IMR-90 (cell line): ENCODE measurements at regions not wholly inside any gene's neighbourhood (a gene's known extent, or its start where the extent isn't known, plus 50 kb on each side); places are given as distances from the start of the nearest gene placed in this dataset.

Experiments used
- ATAC-seq: fragments of 200-7000 bp; cut with Tn5 transposase; 2 replicates; pipeline ENCODE4 v1.9.1; 2020; ENCODE audit warnings: low read depth, mild to moderate bottlenecking, moderate library complexity
- BruUV-seq: library from RNA; stranded (reverse); fragments of 400-500 nt; replicated peaks from 2 replicates; lab custom pipeline; 2021; lab: Mats Ljungman, UMichigan
- CTCF ChIA-PET: fragments of 300-600 bp; formaldehyde crosslinking; extraction: SDS; loops from one replicate; lab custom pipeline; 2021; ENCODE audit warnings: antibody characterized with exemption; lab: Yijun Ruan, JAX
- POLR2A ChIA-PET: fragments of 300-600 bp; sonication (Branson Sonifier 250); formaldehyde crosslinking; loops from one replicate; lab custom pipeline; 2022; ENCODE audit warnings: antibody characterized with exemption; ENCODE audit not compliant: unreplicated experiment; lab: Charles Lee
- DNase-seq: peaks from one replicate; pipeline ENCODE4 v3.0.0; 2013
- H2AFZ ChIP-seq: replicated peaks from 2 replicates; pipeline ENCODE3; 2013; ENCODE audit warnings: low read length, mild to moderate bottlenecking; ENCODE audit not compliant: poor library complexity
- H2AK5ac ChIP-seq: 2 replicates; pipeline ENCODE4 v1.6.1; 2013; ENCODE audit warnings: low read depth, low read length, inconsistent platforms
- H2AK9ac ChIP-seq: replicated peaks from 2 replicates; pipeline ENCODE3; 2013; ENCODE audit warnings: mild to moderate bottlenecking, low read depth, low read length, moderate library complexity; ENCODE audit not compliant: poor library complexity
- H2BK120ac ChIP-seq: 2 replicates; pipeline ENCODE4 v1.6.1; 2013; ENCODE audit warnings: low read depth, low read length, inconsistent platforms
- H2BK15ac ChIP-seq: 3 replicates; pipeline ENCODE4 v1.6.1; 2013; ENCODE audit warnings: low read depth, low read length, inconsistent platforms
- H2BK20ac ChIP-seq: 2 replicates; pipeline ENCODE4 v1.6.1; 2013; ENCODE audit warnings: low read depth, mild to moderate bottlenecking, inconsistent platforms, low read length, moderate library complexity
- H2BK5ac ChIP-seq: 2 replicates; pipeline ENCODE4 v1.6.1; 2013; ENCODE audit warnings: mild to moderate bottlenecking, low read depth, low read length, inconsistent platforms; ENCODE audit not compliant: poor library complexity, severe bottlenecking
- H3K14ac ChIP-seq: replicated peaks from 2 replicates; pipeline ENCODE4 v1.6.1; 2013; ENCODE audit warnings: low read depth, low read length, inconsistent platforms
- H3K18ac ChIP-seq: 2 replicates; pipeline ENCODE4 v1.6.1; 2013; ENCODE audit warnings: low read depth, low read length, control low read depth
- H3K23ac ChIP-seq: 2 replicates; pipeline ENCODE4 v1.6.1; 2013; ENCODE audit warnings: low read depth, low read length, inconsistent platforms
- H3K27ac ChIP-seq: 2 replicates; pipeline ENCODE4 v1.5.1; 2013; ENCODE audit warnings: mild to moderate bottlenecking, control low read depth, low read length; ENCODE audit not compliant: insufficient read depth
- H3K27me3 ChIP-seq: 2 replicates; pipeline ENCODE4 v1.6.1; 2013; ENCODE audit warnings: low read length; ENCODE audit not compliant: control insufficient read depth, insufficient read depth
- H3K36me3 ChIP-seq: 2 replicates; pipeline ENCODE4 v1.6.1; 2013; ENCODE audit warnings: low read length, mixed read lengths; ENCODE audit not compliant: control insufficient read depth, insufficient read depth
- H3K4ac ChIP-seq: 2 replicates; pipeline ENCODE4 v1.6.1; 2013; ENCODE audit warnings: low read depth, low read length, inconsistent platforms
- H3K4me1 ChIP-seq: 2 replicates; pipeline ENCODE4 v1.6.1; 2013; ENCODE audit warnings: low read length, mixed read lengths; ENCODE audit not compliant: control insufficient read depth, insufficient read depth
- H3K4me2 ChIP-seq: 2 replicates; pipeline ENCODE4 v1.6.1; 2013; ENCODE audit warnings: low read depth, mild to moderate bottlenecking, control low read depth, low read length, moderate library complexity
- H3K4me3 ChIP-seq: 2 replicates; pipeline ENCODE4 v1.5.1; 2013; ENCODE audit warnings: low read depth, mild to moderate bottlenecking, control low read depth, low read length, moderate library complexity; ENCODE audit not compliant: insufficient read depth
- H3K56ac ChIP-seq: 2 replicates; pipeline ENCODE4 v1.6.1; 2013; ENCODE audit warnings: low read length, inconsistent platforms; ENCODE audit not compliant: insufficient read depth; ENCODE audit errors: extremely low read depth
- H3K79me1 ChIP-seq, 2 experiments: 2 replicates each; pipeline ENCODE4 v1.6.1; 2013; ENCODE audit warnings: low read length in 2 of 2, inconsistent platforms in 1 of 2, low read depth in 1 of 2
- H3K9ac ChIP-seq: 2 replicates; pipeline ENCODE4 v1.6.1; 2013; ENCODE audit warnings: low read depth, low read length, control low read depth
- H3K9me1 ChIP-seq: 2 replicates; pipeline ENCODE4 v1.6.1; 2013; ENCODE audit warnings: low read length, inconsistent platforms; ENCODE audit not compliant: insufficient read depth
- H3K9me3 ChIP-seq: 2 replicates; pipeline ENCODE4 v1.6.1; 2013; ENCODE audit warnings: low read length; ENCODE audit not compliant: control insufficient read depth, insufficient read depth
- H4K20me1 ChIP-seq: 2 replicates; pipeline ENCODE4 v1.6.1; 2013; ENCODE audit warnings: low read length, inconsistent platforms; ENCODE audit not compliant: insufficient read depth
- H4K5ac ChIP-seq: 2 replicates; pipeline ENCODE4 v1.6.1; 2013; ENCODE audit warnings: mild to moderate bottlenecking, low read depth, low read length, control low read depth
- H4K8ac ChIP-seq, 2 experiments: 2 replicates each; pipeline ENCODE4 v1.6.1; 2013; ENCODE audit warnings: low read depth in 2 of 2, low read length in 2 of 2, control low read depth in 1 of 2, inconsistent platforms in 1 of 2
- H4K91ac ChIP-seq: 2 replicates; pipeline ENCODE4 v1.6.1; 2013; ENCODE audit warnings: low read depth, low read length, inconsistent platforms; ENCODE audit not compliant: insufficient read depth
- CEBPB ChIP-seq: IDR thresholded peaks from 2 replicates; pipeline ENCODE4 v1.6.1; 2012; ENCODE audit warnings: low read depth, low read length, improper control_type of control experiment
- USF2 ChIP-seq: fragments of 150-350 bp; IDR thresholded peaks from 2 replicates; pipeline ENCODE4 v1.6.1; 2017; ENCODE audit warnings: mild to moderate bottlenecking, antibody characterized with exemption, low read length, low read depth
- WGBS, 2 experiments: methylation state at CpG; one replicate each; pipeline versions ENCODE4 v1.1.5 to v1.1.7; 2013; ENCODE audit warnings: missing lambda C conversion rate in 2 of 2; ENCODE audit not compliant: insufficient read length in 1 of 2; ENCODE audit errors: extremely low coverage in 2 of 2; 5-methylcytosine and 5-hydroxymethylcytosine counted together
- dilution Hi-C: fragments of 300-500 bp; cut with HindIII; formaldehyde crosslinking; loops from one replicate; pipeline ENCODE4 v1.14.3; 2018; ENCODE audit warnings: low sequenced_read_pairs; ENCODE audit not compliant: unreplicated experiment
- in situ Hi-C: fragments of 300-500 bp; cut with MboI; formaldehyde crosslinking; loops from 3 replicates; pipeline ENCODE4 v1.14.3; 2019; ENCODE audit warnings: low sequenced_read_pairs, inconsistent platforms, mixed read lengths
- intact Hi-C: fragments of 100-400 bp; cut with micrococcal nuclease; formaldehyde crosslinking; loops from 2 replicates; pipeline ENCODE4 v1.10.0; 2022

GRCh38 chr4:175339100-175339707, 421.0 kb downstream of the ADAM29 start:
- H2BK5ac ChIP-seq, result no peak overlapping the region
- no peak overlapping the region for H3K27ac ChIP-seq
- H3K4me3 ChIP-seq, result no peak overlapping the region
- no TSS peak for BruUV-seq
- H2BK120ac ChIP-seq, result no peak overlapping the region
- H3K79me1 ChIP-seq, result no peaks in the 10 kb centered on the region
- intact Hi-C loops (no loop called here), dilution Hi-C loops (no loop called here), in situ Hi-C loops (no loop called here)
- H3K56ac ChIP-seq, result no peak overlapping the region
- peaks cover 2% of the 10 kb centered on the region; the same call in 1 of the 2 replicates for H3K4me1 ChIP-seq
- H3K27me3 ChIP-seq, result no peaks in the 10 kb centered on the region
- H3K9me3 ChIP-seq, result peaks cover 5% of the 10 kb centered on the region
- H2BK15ac ChIP-seq, result no peak overlapping the region
- WGBS, 2 experiments, result 56% methylated on average over 1 of the region's 1 CpG; no CpG with 5 or more reads in 1 of the 2 experiments
- peak overlapping the region; percentile 59; the same call in 1 of the 2 replicates for H3K18ac ChIP-seq
- H4K8ac ChIP-seq, result no peak overlapping the region
- DNase-seq, result peak; percentile 80
- H3K9me1 ChIP-seq, result no peaks in the 10 kb centered on the region
- H4K20me1 ChIP-seq, result no peaks in the 10 kb centered on the region
- no peaks in the 10 kb centered on the region for H3K36me3 ChIP-seq
- H3K23ac ChIP-seq, result no peak overlapping the region
- H3K4ac ChIP-seq, result no peak overlapping the region
- POLR2A ChIA-PET, result no interaction called here
- H2BK20ac ChIP-seq, result no peak overlapping the region
- 0 out of 2 replicates have a peak overlapping the region, but pooled peaks have one; percentile 46 for H2AK5ac ChIP-seq
- no peak overlapping the region for H4K91ac ChIP-seq
- H3K9ac ChIP-seq, result no peak overlapping the region
- TF ChIP-seq CEBPB (peak; percentile 46; the same call in 1 of the 2 replicates), USF2 (no peak)
- no peak; the same call in 1 of the 2 replicates for ATAC-seq
- H3K14ac ChIP-seq, result no peak overlapping the region
- H2AK9ac ChIP-seq, result no peak overlapping the region
- no peak overlapping the region for H3K4me2 ChIP-seq
- CTCF ChIA-PET, result no interaction called here
- H4K5ac ChIP-seq, result no peak overlapping the region; the same call in 1 of the 2 replicates
- peak overlapping the region; percentile 28 for H2AFZ ChIP-seq
